Transverse colon (tissue), 4 donors: ENCODE measurements at regions not wholly inside any gene's neighbourhood (a gene's known extent, or its start where the extent isn't known, plus 50 kb on each side); places are given as distances from the start of the nearest gene placed in this dataset.

Experiments used
- DNase-seq: peaks from one replicate; pipeline ENCODE4 v3.0.0-alpha.2; 2019
- H3K27ac ChIP-seq, 4 donors: fragments of 200-600 bp; sonication (generic); 2 replicates each; pipeline ENCODE4 v1.5.1; 2016 to 2018; ENCODE audit warnings: inconsistent platforms in 4 of 4
- H3K27me3 ChIP-seq: fragments of 200-600 bp; sonication (generic); 2 replicates; pipeline ENCODE4 v1.5.1; 2017; ENCODE audit warnings: inconsistent platforms
- H3K36me3 ChIP-seq, 4 donors: fragments of 200-600 bp; sonication (generic); 2 replicates each; pipeline ENCODE4 v1.5.1; 2017 to 2019; ENCODE audit warnings: inconsistent platforms in 4 of 4
- H3K4me1 ChIP-seq, 4 donors: fragments of 200-600 bp; sonication (generic); 2 replicates each; pipeline ENCODE4 v1.5.1; 2017 to 2020; ENCODE audit warnings: inconsistent platforms in 4 of 4
- H3K4me3 ChIP-seq, 4 donors: fragments of 200-600 bp; sonication (generic); 1 replicate in 1 of 4; 2 replicates in 3 of 4; pipeline versions ENCODE4 v1.5.1 to v1.6.1; 2017 to 2019; ENCODE audit warnings: inconsistent platforms in 4 of 4
- H3K9me3 ChIP-seq, 2 donors: fragments of 200-600 bp; sonication (generic); 2 replicates each; pipeline ENCODE4 v1.5.1; 2017 to 2019; ENCODE audit warnings: inconsistent platforms in 2 of 2
- CTCF ChIP-seq, 5 experiments: fragments of 200-600 bp in 3 of 5; fragments of 450-650 bp in 2 of 5; sonication (generic) in 3 of 5; IDR thresholded peaks; 1 replicate in 2 of 5; 2 replicates in 3 of 5; pipeline ENCODE4 v1.5.1; 2016 to 2017; ENCODE audit warnings: antibody characterized with exemption in 5 of 5, inconsistent platforms in 3 of 5, mild to moderate bottlenecking in 2 of 5, moderate library complexity in 1 of 5
- EP300 ChIP-seq: sonication (generic); formaldehyde crosslinking; IDR thresholded peaks from one replicate; pipeline ENCODE4 v1.6.1; 2017; ENCODE audit warnings: antibody characterized with exemption, low read depth
- POLR2A ChIP-seq: fragments of 450-650 bp; IDR thresholded peaks from one replicate; pipeline ENCODE4 v1.6.1; 2016; ENCODE audit warnings: antibody characterized with exemption, mild to moderate bottlenecking, moderate library complexity
- POLR2AphosphoS5 ChIP-seq, 3 donors: sonication (generic); formaldehyde crosslinking; IDR thresholded peaks; one replicate each; pipeline ENCODE4 v1.6.1; 2016; ENCODE audit warnings: antibody characterized with exemption in 3 of 3
- WGBS, 2 donors: methylation state at CpG; one replicate each; pipeline ENCODE4 v1.1.5; 2018; ENCODE audit warnings: low coverage in 1 of 2; 5-methylcytosine and 5-hydroxymethylcytosine counted together
- in situ Hi-C, 4 donors: fragments of 200-750 bp; cut with MboI; loops; one replicate each; pipeline versions ENCODE4 v1.15.0 to v1.15.1; 2017; ENCODE audit warnings: low sequenced_read_pairs in 3 of 4, low pct_ligation_motif_present in 1 of 4, low pct_unique_long_range_greater_than_20kb in 1 of 4
- intact Hi-C: fragments of 100-400 bp; cut with DNase I; formaldehyde crosslinking; loops from one replicate; pipeline ENCODE4 v1.15.1; 2023; ENCODE audit warnings: low total_unique reads

DNA sequence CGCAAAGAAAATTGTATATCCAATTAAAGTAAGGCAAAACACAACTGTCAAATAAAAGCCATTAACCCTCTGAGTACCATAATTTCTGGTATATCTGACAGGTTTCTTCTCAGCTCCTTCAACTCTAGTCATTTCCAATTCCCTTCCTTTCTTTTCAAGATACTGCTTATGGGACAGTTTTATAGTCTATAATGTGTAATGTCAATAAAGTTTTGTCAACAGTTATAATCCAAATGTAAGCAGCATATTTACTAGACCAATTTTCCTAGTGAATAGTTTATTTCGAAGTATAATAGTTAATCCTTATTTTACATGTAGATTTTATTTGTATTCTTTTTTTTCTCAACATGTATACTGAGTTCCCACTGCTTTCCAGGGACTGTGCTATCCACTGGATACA lies 1081.8 kb downstream of the EPHA7 start:
- no peak overlapping the region for H3K27ac ChIP-seq
- in situ Hi-C loops: no loop called here

GRCh38 chr6:92329208-92329847 lies 1090.0 kb downstream of the EPHA7 start:
- intact Hi-C loops (no loop called here), in situ Hi-C loops (no loop called here)
- no peak overlapping the region for H3K27ac ChIP-seq
- H3K27me3 ChIP-seq: no peaks in the 10 kb centered on the region
- WGBS, 2 donors: 57 to 58% methylated on average over 7 of the region's 7 CpGs
- TF ChIP-seq EP300 (no peak), POLR2A (no peak), CTCF (IDR thresholded peaks at IDR 0.05) (no peak), POLR2AphosphoS5 (IDR thresholded peaks at IDR 0.05) (no peak)
- H3K4me3 ChIP-seq: no peak overlapping the region
- H3K9me3 ChIP-seq: no peaks in the 10 kb centered on the region
- DNase-seq: no peak
- no peaks in the 10 kb centered on the region for H3K36me3 ChIP-seq
- no peaks in the 10 kb centered on the region for H3K4me1 ChIP-seq

More for the DNA sequence above, 1081.8 kb downstream of the EPHA7 start:
- no peak for TF ChIP-seq POLR2AphosphoS5 (IDR thresholded peaks at IDR 0.05)
- TF ChIP-seq CTCF (IDR thresholded peaks at IDR 0.05): no peak
- TF ChIP-seq POLR2A: no peak
- no peak for TF ChIP-seq EP300
- Histone ChIP-seq H3K27me3 (no peaks in the 10 kb centered on the region), H3K36me3 (no peaks in the 10 kb centered on the region), H3K9me3 (no peaks in the 10 kb centered on the region), H3K4me1 (no peaks in the 10 kb centered on the region), H3K4me3 (no peak overlapping the region)
- no peak for DNase-seq
- intact Hi-C loops: no loop called here
- WGBS, 2 donors: 7 to 32% methylated on average over 2 of the region's 2 CpGs

- TF ChIP-seq POLR2A: no peak
- Histone ChIP-seq H3K4me1 (no peaks in the 10 kb centered on the region), H3K36me3 (no peaks in the 10 kb centered on the region), H3K27ac (no peak overlapping the region), H3K9me3 (no peaks in the 10 kb centered on the region), H3K27me3 (no peaks in the 10 kb centered on the region), H3K4me3 (no peak overlapping the region)
- in situ Hi-C loops (no loop called here), intact Hi-C loops (no loop called here)
- no peak for DNase-seq
- 44 to 64% methylated on average over 1 of the region's 1 CpG for WGBS, 2 donors
Observed at GRCh38 chr6:92315312-92315711, 1104.0 kb downstream of the EPHA7 start.

DNA sequence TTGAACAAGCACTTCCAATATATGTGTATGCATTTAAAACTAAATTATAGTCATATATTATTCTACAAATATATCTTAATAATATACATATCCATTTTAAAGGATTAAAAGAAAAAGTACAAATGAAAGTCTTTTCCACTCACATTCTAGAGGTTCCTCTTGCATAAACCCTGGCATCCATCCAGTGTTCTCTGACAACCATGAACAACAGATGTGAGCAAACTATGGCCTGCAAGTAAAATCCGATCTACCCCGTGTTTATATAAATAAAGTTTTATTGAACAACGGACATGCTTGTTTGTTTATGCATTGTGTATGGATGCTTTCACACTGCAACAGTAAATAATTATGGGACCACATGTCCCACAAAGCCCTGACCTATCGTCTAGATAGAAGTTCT lies 1122.3 kb downstream of the EPHA7 start:
- no peak for DNase-seq
- intact Hi-C loops (no loop called here), in situ Hi-C loops (no loop called here)
- no peak overlapping the region for H3K4me3 ChIP-seq
- TF ChIP-seq EP300 (no peak), CTCF (IDR thresholded peaks at IDR 0.05) (no peak), POLR2AphosphoS5 (IDR thresholded peaks at IDR 0.05) (no peak), POLR2A (no peak)
- no peaks in the 10 kb centered on the region for H3K27me3 ChIP-seq
- H3K36me3 ChIP-seq: no peaks in the 10 kb centered on the region
- H3K4me1 ChIP-seq: no peaks in the 10 kb centered on the region
- 67% methylated on average over 4 of the region's 4 CpGs for WGBS, 2 donors
- no peaks in the 10 kb centered on the region for H3K9me3 ChIP-seq
- H3K27ac ChIP-seq: no peak overlapping the region

DNA sequence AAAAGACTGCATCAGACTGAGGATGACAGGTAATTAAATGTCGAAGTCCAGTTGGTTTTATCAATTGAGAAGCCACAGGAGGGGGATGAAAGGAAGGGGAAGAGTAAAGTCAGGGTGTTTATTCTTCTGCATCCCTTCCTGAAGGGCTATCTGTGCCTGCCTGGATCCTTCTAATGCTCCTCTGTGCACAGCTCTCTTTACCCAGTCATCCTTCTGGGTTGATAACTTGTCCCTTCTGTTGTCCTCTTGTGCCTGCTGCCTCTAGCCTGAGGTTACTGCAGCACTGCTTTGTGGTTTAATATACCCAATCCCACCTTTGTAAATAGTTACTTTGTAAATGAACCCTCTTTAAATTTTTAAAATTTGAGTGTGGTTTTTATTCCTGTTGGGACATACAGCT lies 1127.3 kb downstream of the EPHA7 start:
- in situ Hi-C loops: no loop called here
- no peak overlapping the region for H3K27ac ChIP-seq

More for the DNA sequence above, 1127.3 kb downstream of the EPHA7 start:
- TF ChIP-seq POLR2AphosphoS5 (IDR thresholded peaks at IDR 0.05): no peak
- no peak for TF ChIP-seq EP300
- no peak for TF ChIP-seq CTCF (IDR thresholded peaks at IDR 0.05)
- TF ChIP-seq POLR2A: no peak
- Histone ChIP-seq H3K4me3 (no peak overlapping the region), H3K9me3 (no peaks in the 10 kb centered on the region), H3K4me1 (no peaks in the 10 kb centered on the region), H3K36me3 (no peaks in the 10 kb centered on the region), H3K27me3 (no peaks in the 10 kb centered on the region)
- intact Hi-C loops: no loop called here
- 11 to 32% methylated on average over 1 of the region's 1 CpG for WGBS, 2 donors
- no peak for DNase-seq
